Activated T-cell treated with anti-CD3 and anti-CD28 coated beads, Interleukin-2, amount 50 U/mL, for 72 hours (primary cell): ENCODE measurements at regions not wholly inside any gene's neighbourhood (a gene's known extent, or its start where the extent isn't known, plus 50 kb on each side); places are given as distances from the start of the nearest gene placed in this dataset.

ENCODE experiments used
- ATAC-seq, 2 donors: fragments of 150-1000 bp; cut with Tn5 transposase; replicated peaks in 1 of 2; 2 replicates each; pipeline ENCODE4 v1.10.0; 2021; ENCODE audit warnings: moderate library complexity in 2 of 2, mild to moderate bottlenecking in 1 of 2
- DNase-seq, 2 donors: peaks; one replicate each; pipeline ENCODE4 v3.0.0; 2021 to 2022; ENCODE audit warnings: mixed read lengths in 1 of 2
- H3K27ac Mint-ChIP-seq: one replicate; pipeline ENCODE4 v1.8.0; 2022; ENCODE audit warnings: mild to moderate bottlenecking, moderate library complexity, mixed read lengths
- H3K27me3 Mint-ChIP-seq: one replicate; pipeline ENCODE4 v1.8.0; 2022; ENCODE audit warnings: low read depth, mixed read lengths
- H3K36me3 Mint-ChIP-seq, 2 donors: one replicate each; pipeline ENCODE4 v1.8.0; 2022; ENCODE audit warnings: mixed read lengths in 2 of 2, mild to moderate bottlenecking in 1 of 2; ENCODE audit not compliant: insufficient read depth in 2 of 2
- H3K4me1 Mint-ChIP-seq: one replicate; pipeline ENCODE4 v1.8.0; 2022; ENCODE audit warnings: low read depth, mixed read lengths
- H3K4me3 Mint-ChIP-seq, 2 donors: one replicate each; pipeline ENCODE4 v1.8.0; 2022; ENCODE audit warnings: mild to moderate bottlenecking in 2 of 2, mixed read lengths in 2 of 2, moderate library complexity in 2 of 2
- H3K9me3 Mint-ChIP-seq, 2 donors: one replicate each; pipeline ENCODE4 v1.8.0; 2022; ENCODE audit warnings: mixed read lengths in 2 of 2

DNA sequence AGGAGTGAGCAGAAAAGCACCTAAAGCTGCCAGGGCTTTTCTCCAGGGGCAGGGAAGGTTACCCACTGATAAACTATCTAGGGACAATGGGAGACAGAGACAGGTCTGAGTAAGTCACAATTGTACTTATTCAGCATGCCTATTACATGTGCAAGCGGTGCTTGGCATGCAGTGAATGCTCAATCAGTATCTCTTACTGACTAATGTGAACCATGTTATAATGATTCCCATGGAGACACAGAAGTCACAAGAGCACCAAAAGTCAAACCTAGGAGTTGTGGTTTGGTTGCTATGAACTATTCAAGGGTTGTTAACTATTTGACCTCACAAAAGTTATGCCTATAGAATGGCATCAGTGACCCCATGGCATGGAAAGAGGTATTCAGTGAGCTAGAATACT lies 50.0 kb upstream of the RASGRP1 start:
- H3K4me1 Mint-ChIP-seq, result peaks cover 68% of the 10 kb centered on the region
- ATAC-seq, result no peak

DNA sequence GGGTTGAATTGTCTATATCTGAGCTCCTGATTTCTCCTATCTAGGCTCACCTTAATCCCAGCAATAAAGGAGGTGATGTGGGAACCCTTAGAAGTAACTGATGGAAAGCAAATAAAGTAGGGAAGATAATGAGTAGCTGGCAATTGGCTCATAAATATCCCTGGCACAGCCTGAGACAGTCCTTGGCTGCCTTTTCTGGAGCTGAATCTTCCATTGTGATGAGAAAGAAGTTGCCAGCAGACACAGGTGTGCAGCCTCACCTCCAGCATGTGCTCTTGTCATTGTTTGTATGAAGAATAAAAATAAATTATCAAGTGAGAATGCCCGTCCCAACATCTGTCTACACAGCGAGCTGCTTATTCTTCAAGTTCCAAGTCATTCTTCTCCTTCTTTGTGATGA lies 53.2 kb upstream of the RASGRP1 start:
- ATAC-seq (no peak), DNase-seq (no peak)
- H3K9me3 Mint-ChIP-seq, result peaks cover 0 to 5% of the 10 kb centered on the region in 2 donors
- H3K4me1 Mint-ChIP-seq, result peaks cover 57% of the 10 kb centered on the region
- H3K4me3 Mint-ChIP-seq, result no peak overlapping the region
- no peak overlapping the region for H3K27ac Mint-ChIP-seq
- no peaks in the 10 kb centered on the region for H3K27me3 Mint-ChIP-seq
- H3K36me3 Mint-ChIP-seq, result peaks cover 1 to 4% of the 10 kb centered on the region in 2 donors

More for the DNA sequence above, 50.0 kb upstream of the RASGRP1 start:
- peaks cover 6 to 9% of the 10 kb centered on the region in 2 donors for H3K36me3 Mint-ChIP-seq
- H3K9me3 Mint-ChIP-seq, result peaks cover 0 to 5% of the 10 kb centered on the region in 2 donors
- DNase-seq, result no peak
- H3K4me3 Mint-ChIP-seq, result no peak overlapping the region
- no peaks in the 10 kb centered on the region for H3K27me3 Mint-ChIP-seq
- H3K27ac Mint-ChIP-seq, result no peak overlapping the region

DNA sequence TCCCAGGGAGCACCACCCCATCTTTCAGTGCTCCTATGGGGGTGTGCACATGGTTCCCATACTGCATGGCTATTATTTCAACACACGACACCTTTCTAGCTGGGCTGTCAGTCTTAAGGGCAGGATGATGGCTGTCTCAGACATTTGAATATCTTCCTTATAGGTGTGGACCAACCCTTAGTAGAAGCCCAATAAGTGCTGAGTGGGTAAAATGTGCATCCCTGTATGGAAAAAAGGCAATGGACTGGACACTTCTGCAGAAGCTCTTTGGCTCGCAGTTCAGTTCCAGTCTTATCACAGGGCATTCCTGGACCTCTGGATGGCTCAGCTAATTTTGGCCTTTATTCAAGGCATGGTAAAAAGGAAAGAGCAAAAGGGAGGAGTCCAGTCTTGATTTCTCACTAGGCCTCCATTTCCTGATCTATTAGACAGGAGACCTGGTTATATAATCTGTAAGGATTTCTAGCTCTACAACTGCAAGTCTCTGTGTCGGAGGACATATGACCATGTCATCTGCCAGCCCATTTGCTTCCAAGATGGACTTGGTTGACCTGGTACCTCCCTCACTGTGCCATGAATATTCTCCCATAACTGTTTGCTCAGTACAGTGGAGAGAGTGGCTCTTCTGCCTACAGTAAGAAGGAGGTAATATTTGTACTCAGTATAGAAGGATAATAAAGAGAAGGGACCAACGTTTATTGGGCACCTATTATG lies 53.8 kb upstream of the RASGRP1 start:
- H3K36me3 Mint-ChIP-seq, result peaks cover 0 to 2% of the 10 kb centered on the region in 2 donors
- no peaks in the 10 kb centered on the region for H3K27me3 Mint-ChIP-seq
- peaks cover 0 to 2% of the 10 kb centered on the region in 2 donors for H3K9me3 Mint-ChIP-seq
- no peak overlapping the region for H3K27ac Mint-ChIP-seq
- H3K4me3 Mint-ChIP-seq, result no peak overlapping the region
- ATAC-seq (no peak), DNase-seq (no peak)
- H3K4me1 Mint-ChIP-seq, result peaks cover 56% of the 10 kb centered on the region

DNA sequence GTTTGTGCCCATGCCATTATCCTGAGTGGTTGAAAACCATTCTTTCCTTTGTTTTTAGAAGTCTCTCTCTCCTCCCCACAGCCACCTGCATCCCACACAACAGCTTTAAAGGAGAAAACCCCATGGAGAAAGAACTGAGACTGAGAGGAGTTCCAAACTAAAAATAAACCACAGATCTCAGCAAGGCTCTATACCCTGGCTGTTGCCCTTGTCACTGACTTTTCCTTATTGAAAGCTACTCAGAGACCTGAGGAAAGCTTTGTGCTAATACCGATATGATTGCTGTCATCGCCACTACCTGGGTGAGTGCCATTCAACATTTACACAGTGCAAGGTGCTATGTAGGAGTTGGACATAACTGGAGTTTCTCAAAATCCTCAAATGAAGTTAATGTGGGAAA lies 55.5 kb upstream of the RASGRP1 start:
- no peaks in the 10 kb centered on the region for H3K36me3 Mint-ChIP-seq
- H3K9me3 Mint-ChIP-seq, result no peaks in the 10 kb centered on the region
- H3K4me1 Mint-ChIP-seq, result peaks cover 49% of the 10 kb centered on the region
- no peak overlapping the region for H3K27ac Mint-ChIP-seq
- no peak for ATAC-seq
- no peaks in the 10 kb centered on the region for H3K27me3 Mint-ChIP-seq
- H3K4me3 Mint-ChIP-seq, result no peak overlapping the region
- DNase-seq, result no peak

DNA sequence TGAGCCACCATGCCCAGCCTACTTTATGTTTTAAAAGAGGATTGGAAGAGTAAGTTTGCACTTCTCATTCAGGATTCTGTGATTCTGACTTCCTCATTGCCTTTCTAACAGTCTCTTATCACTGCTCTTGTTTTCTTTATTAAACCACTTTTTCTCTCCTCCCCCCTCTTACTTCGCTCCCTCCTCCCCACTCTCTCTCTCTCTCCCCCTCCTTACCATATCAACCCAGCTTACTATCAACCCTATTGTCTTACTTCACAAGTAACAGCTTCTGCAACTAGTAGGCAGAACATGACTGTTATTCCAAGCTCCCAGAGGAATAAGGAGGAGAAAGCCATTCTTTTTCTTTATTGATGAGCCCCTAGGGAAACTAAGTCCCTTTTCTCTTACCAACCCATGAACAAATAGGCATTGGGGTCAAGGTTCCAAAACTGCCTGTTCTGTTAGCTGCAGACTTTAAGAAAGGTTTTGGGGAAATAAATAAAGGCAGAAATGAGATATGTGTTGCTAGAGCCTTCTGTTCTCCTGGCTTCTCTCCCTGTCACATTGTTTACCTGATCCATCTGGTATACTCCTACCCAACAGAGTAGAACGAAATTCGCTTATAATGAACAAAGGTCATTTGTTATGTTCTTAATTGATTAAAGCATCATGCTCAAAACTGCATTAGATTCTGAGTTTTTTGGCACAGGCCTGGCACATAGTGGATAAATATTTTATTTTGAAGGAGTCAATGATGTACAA lies 56.4 kb upstream of the RASGRP1 start:
- Mint-ChIP-seq H3K27me3 (no peaks in the 10 kb centered on the region), H3K4me3 (no peak overlapping the region), H3K4me1 (peaks cover 47% of the 10 kb centered on the region), H3K27ac (no peak overlapping the region), H3K9me3 (peaks cover 0 to 1% of the 10 kb centered on the region in 2 donors), H3K36me3 (peaks cover 0 to 3% of the 10 kb centered on the region in 2 donors)
- no peak for DNase-seq
- no peak for ATAC-seq

DNA sequence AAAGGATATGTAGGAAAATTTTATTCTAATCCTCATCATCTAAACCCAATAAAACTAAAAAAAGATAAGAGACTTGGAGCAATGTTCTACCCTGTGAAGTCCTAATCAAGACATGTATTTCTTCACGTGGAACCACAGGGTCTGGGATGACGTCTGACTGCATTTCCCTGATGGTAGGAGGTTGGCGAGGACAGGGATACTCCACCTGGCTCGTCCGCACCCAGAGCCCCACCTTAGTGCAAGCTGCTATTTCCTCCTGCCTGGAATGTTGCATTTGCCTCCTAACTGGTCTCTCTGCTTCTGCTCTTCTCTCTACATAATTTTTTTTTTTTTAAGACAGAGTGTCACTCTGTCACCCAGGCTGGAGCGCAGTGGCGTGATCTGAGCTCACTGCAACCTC lies 57.7 kb upstream of the RASGRP1 start:
- Mint-ChIP-seq H3K27ac (no peak overlapping the region), H3K4me1 (peaks cover 57% of the 10 kb centered on the region), H3K9me3 (peaks cover 0 to 1% of the 10 kb centered on the region in 2 donors), H3K36me3 (peaks cover 0 to 3% of the 10 kb centered on the region in 2 donors), H3K4me3 (no peak overlapping the region), H3K27me3 (no peaks in the 10 kb centered on the region)
- no peak for DNase-seq
- no peak for ATAC-seq

DNA sequence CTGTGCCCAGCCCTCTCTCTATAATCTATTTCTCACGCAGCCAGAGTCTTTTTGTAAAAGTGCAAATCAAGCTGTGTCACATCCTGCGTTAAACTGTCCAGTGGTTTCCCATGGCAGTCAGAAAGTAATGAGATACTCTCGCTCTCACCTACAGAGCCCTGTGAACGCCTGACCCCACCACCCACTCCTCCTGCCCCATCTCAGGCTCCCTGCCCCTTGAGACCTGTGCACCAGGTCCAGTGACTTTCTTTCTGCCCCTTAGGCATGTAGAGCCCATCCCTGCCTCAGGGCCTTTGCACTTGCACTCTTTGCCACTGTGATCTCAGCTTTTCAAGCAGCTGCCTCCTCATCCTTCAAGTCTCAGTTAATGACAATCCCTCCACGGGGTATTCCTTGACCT lies 58.3 kb upstream of the RASGRP1 start:
- Mint-ChIP-seq H3K4me3 (no peak overlapping the region), H3K4me1 (peaks cover 58% of the 10 kb centered on the region), H3K9me3 (peaks cover 0 to 1% of the 10 kb centered on the region in 2 donors), H3K27ac (no peak overlapping the region), H3K27me3 (no peaks in the 10 kb centered on the region), H3K36me3 (peaks cover 0 to 3% of the 10 kb centered on the region in 2 donors)
- ATAC-seq (no peak), DNase-seq (no peak)

DNA sequence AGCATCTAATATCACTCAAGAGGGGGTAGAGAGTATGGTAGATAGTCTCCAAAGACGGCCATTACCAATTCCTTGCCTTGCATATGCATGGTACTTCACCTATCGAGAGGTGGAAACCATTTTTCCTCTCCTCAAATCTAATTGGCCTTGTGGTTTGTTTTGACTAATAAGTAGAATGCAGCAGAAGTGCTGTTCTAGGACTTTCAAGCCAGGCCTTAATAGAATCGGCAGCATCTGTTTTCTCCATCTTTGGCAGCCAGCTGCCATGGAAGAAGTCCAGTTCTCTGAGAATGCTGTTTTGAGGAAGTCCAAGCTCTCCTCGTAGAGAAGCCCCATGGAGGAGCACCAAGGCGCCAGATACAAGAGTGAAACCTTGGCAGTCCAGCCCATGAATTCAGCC lies 59.1 kb upstream of the RASGRP1 start:
- Mint-ChIP-seq H3K9me3 (peaks cover 0 to 1% of the 10 kb centered on the region in 2 donors), H3K4me3 (peak overlapping the region in 1 of 2 donors; percentile 4), H3K27me3 (no peaks in the 10 kb centered on the region), H3K27ac (no peak overlapping the region), H3K36me3 (peaks cover 0 to 3% of the 10 kb centered on the region in 2 donors), H3K4me1 (peaks cover 66% of the 10 kb centered on the region)
- DNase-seq, result no peak
- ATAC-seq, result peak in 1 of 2 donors; percentile 51

DNA sequence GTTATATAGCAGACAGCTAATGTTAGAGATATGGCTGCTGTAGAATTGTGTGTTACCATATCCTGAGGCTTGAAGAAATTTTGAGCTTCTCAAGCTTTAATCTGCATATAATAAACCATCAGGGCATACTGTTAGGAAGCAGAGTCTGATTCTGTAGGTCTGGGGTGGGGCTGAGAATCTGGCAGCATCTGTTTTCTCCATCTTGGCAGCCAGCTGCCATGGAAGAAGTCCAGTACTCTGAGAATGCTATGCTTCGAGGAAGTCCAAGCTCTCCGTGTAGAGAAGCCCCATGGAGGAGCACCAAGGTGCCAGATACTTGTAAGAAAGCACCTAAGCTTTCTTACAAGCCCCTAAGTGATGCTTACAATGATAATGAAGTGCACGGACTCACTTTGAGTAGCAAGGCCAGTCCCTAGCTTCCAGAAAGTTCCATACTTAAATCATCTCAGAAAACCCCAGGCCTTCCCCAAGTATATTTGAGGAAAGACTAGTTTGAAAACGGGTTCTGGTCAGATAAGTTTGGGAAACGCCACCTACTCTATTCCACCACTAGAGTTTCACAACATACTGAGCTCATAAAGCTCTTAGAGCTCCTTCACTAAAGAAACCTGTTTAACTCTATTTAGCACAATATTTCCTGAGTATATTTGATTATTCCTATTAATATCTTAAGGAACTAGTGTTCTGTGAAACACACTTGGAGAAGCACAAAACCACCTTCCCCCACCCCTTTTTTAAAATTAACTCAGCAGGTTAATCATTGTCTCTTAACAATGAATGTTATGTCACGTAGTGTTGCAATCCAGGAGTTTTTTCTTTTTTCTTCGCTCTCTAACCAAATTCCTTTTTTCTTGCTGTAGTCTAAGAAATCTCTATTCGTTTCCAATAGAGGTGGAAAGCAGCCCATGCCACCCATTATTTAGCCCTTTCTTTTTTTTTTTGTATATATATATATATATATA lies 59.9 kb upstream of the RASGRP1 start:
- peaks cover 0 to 3% of the 10 kb centered on the region in 2 donors for H3K36me3 Mint-ChIP-seq
- no peaks in the 10 kb centered on the region for H3K27me3 Mint-ChIP-seq
- no peak overlapping the region for H3K27ac Mint-ChIP-seq
- no peak for DNase-seq
- H3K9me3 Mint-ChIP-seq, result peaks cover 0 to 1% of the 10 kb centered on the region in 2 donors
- peaks cover 71% of the 10 kb centered on the region for H3K4me1 Mint-ChIP-seq
- peak in 1 of 2 donors; percentile 50 for ATAC-seq
- no peak overlapping the region for H3K4me3 Mint-ChIP-seq

DNA sequence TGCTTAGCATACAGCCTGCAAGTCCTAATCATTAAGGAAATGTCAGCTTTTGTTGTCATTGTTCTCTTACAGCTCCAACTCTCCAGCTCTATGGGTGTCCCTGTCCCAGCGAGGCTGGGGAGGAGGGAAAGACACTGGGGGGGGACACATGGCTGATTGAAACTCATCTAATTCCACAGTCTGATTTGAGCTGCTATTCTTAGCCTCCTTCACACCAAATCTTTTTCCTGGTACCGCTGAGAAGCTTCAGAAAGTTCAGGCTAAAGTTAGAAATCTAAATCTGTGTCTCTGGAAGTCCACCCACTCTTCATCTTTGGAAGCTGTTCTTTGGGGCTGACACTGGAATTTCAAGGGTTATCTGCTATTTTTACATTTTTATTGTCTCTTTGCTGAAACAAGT lies 61.3 kb upstream of the RASGRP1 start:
- Mint-ChIP-seq H3K27ac (peak overlapping the region; percentile 62), H3K9me3 (peaks cover 0 to 1% of the 10 kb centered on the region in 2 donors), H3K4me1 (peaks cover 72% of the 10 kb centered on the region), H3K27me3 (no peaks in the 10 kb centered on the region), H3K4me3 (no peak overlapping the region), H3K36me3 (peaks cover 0 to 3% of the 10 kb centered on the region in 2 donors)
- DNase-seq (no peak), ATAC-seq (no peak)

DNA sequence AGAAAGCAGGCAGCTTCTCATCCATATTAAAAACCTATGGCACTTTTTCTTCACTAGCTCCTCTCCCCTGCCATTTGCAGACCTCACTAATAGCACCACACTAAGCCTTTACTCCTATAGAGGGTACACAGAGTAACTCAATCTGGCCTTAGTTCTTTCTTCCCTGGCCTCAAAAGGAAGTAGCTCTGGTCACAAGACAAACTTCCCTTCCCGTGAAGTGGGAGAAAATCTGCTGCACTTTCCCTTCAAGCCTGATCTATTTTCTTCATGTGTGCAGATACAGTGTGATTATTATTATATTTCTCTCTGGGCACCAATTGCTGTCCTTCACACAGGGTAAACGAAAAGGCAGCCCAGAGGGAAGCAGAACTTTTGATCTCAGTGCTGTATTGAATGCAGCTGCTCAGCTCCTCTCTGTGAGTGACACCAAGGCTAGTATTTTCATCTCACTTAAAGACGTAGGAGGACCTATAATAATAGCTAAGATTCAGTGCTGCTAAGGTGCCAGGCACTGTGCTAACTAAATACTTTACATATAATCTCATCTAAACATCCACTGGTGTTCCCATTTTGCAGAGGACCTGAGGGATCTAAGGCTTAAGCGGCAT lies 61.9 kb upstream of the RASGRP1 start:
- ATAC-seq (no peak), DNase-seq (no peak)
- H3K4me1 Mint-ChIP-seq, result peaks cover 72% of the 10 kb centered on the region
- peak overlapping the region in 1 of 2 donors; percentile 33 for H3K4me3 Mint-ChIP-seq
- no peaks in the 10 kb centered on the region for H3K27me3 Mint-ChIP-seq
- H3K27ac Mint-ChIP-seq, result peak overlapping the region; percentile 85
- peaks cover 0 to 3% of the 10 kb centered on the region in 2 donors for H3K36me3 Mint-ChIP-seq
- H3K9me3 Mint-ChIP-seq, result peaks cover 0 to 1% of the 10 kb centered on the region in 2 donors

DNA sequence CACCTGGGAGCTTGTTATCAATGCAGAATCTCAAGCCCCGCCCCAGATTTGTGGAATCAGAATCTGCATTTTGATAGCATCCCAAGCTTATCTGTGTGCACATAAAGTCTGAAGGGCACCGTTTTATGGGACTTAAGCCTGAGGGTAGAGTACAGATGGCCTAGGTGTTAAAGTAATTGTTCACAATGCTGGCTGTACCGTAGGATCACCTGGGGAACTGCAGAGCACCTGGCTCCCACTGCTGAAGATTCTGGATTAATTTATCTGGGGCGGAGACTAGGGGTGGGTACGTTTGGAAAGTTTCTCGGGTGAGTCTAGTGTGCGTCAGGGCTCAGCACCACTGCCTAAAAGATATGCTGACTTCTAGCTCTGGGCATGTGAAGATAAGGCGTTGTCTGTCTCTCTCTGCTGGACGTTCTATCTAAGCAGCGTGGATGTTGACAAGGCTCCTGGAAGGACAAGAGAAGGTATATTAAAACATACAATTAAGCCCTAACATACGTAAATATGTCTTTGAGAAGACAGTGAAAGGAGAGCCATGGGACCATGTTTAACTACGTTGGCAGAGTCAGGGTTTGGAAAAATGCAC lies 63.2 kb upstream of the RASGRP1 start:
- H3K4me1 Mint-ChIP-seq, result peaks cover 79% of the 10 kb centered on the region
- no peak overlapping the region for H3K27ac Mint-ChIP-seq
- no peak overlapping the region for H3K4me3 Mint-ChIP-seq
- peaks cover 0 to 3% of the 10 kb centered on the region in 2 donors for H3K36me3 Mint-ChIP-seq
- peaks cover 0 to 1% of the 10 kb centered on the region in 2 donors for H3K9me3 Mint-ChIP-seq
- DNase-seq (no peak), ATAC-seq (no peak)
- no peaks in the 10 kb centered on the region for H3K27me3 Mint-ChIP-seq
